GM21423 (cell line): ENCODE measurements at regions not wholly inside any gene's neighbourhood (a gene's known extent, or its start where the extent isn't known, plus 50 kb on each side); places are given as distances from the start of the nearest gene placed in this dataset.

ENCODE experiments used
- ATAC-seq: cut with Tn5 transposase; IDR thresholded peaks from one replicate; pipeline ENCODE4 v1.9.1; 2021; ENCODE audit warnings: mild to moderate bottlenecking, moderate library complexity; ENCODE audit not compliant: unreplicated experiment

- ATAC-seq, result no peak
Measured at GRCh38 chr13:103194871-103195270, 128.7 kb upstream of the SLC10A2 start.

- no peak for ATAC-seq
Measured at GRCh38 chr13:103192511-103193135, 126.4 kb upstream of the SLC10A2 start.

- no peak for ATAC-seq
Measured at GRCh38 chr13:103190841-103191240, 124.6 kb upstream of the SLC10A2 start.

- no peak for ATAC-seq
Measured at GRCh38 chr13:103188713-103189326, 122.6 kb upstream of the SLC10A2 start.

GRCh38 chr13:103187721-103188156, 121.5 kb upstream of the SLC10A2 start:
- ATAC-seq, result no peak

- ATAC-seq, result no peak
Measured at GRCh38 chr13:103184413-103184812, 118.2 kb upstream of the SLC10A2 start.

GRCh38 chr13:103178986-103179943, 113.0 kb upstream of the SLC10A2 start:
- ATAC-seq, result no peak

GRCh38 chr13:103174966-103175365, 108.7 kb upstream of the SLC10A2 start:
- no peak for ATAC-seq

GRCh38 chr13:103168901-103169508, 102.8 kb upstream of the SLC10A2 start:
- ATAC-seq, result no peak

GRCh38 chr13:103164251-103164650, 98.0 kb upstream of the SLC10A2 start:
- no peak for ATAC-seq

GRCh38 chr13:103161476-103161875, 95.3 kb upstream of the SLC10A2 start:
- no peak for ATAC-seq

- ATAC-seq, result no peak
Measured at GRCh38 chr13:103157434-103158145, 91.4 kb upstream of the SLC10A2 start.

GRCh38 chr13:103157016-103157415, 90.8 kb upstream of the SLC10A2 start:
- no peak for ATAC-seq

- ATAC-seq, result no peak
Measured at GRCh38 chr13:103156346-103156998, 90.3 kb upstream of the SLC10A2 start.

GRCh38 chr13:103153466-103153865, 87.2 kb upstream of the SLC10A2 start:
- no peak for ATAC-seq

GRCh38 chr13:103147961-103148360, 81.7 kb upstream of the SLC10A2 start:
- ATAC-seq, result no peak

GRCh38 chr13:103145442-103145841, 79.2 kb upstream of the SLC10A2 start:
- no peak for ATAC-seq

GRCh38 chr13:103143432-103143831, 77.2 kb upstream of the SLC10A2 start:
- ATAC-seq, result no peak

- ATAC-seq, result no peak
Measured at GRCh38 chr13:103142151-103142550, 75.9 kb upstream of the SLC10A2 start.
